GM12891 (cell line): ENCODE measurements at regions not wholly inside any gene's neighbourhood (a gene's known extent, or its start where the extent isn't known, plus 50 kb on each side); places are given as distances from the start of the nearest gene placed in this dataset.
"Not testable (repeated sequence)": the region's sequence is repeated elsewhere in the genome, so short reads cannot be mapped to it uniquely, and the experiment has no call there.

Experiments used
- DNase-seq: peaks from one replicate; pipeline ENCODE4 v3.0.0; 2011; ENCODE audit warnings: low spot score; ENCODE audit not compliant: insufficient read length
- FAIRE-seq: peaks from 2 replicates; lab custom pipeline; 2011; peaks lifted over from hg19 to GRCh38; lab: Jason Lieb, UNC
- PAX5 ChIP-seq: IDR thresholded peaks from 2 replicates; pipeline ENCODE4 v1.6.1; 2011; ENCODE audit warnings: low read length, moderate library complexity, mild to moderate bottlenecking; ENCODE audit not compliant: insufficient read depth, severe bottlenecking
- POLR2A ChIP-seq: IDR thresholded peaks from 2 replicates; pipeline ENCODE4 v1.6.1; 2011; ENCODE audit warnings: low read depth, low read length, control low read depth
- POLR2AphosphoS5 ChIP-seq: IDR thresholded peaks from 2 replicates; pipeline ENCODE4 v1.6.1; 2011; ENCODE audit warnings: low read depth, low read length, control low read depth
- POU2F2 ChIP-seq: IDR thresholded peaks from 2 replicates; pipeline ENCODE4 v1.6.1; 2011; ENCODE audit warnings: low read depth, mild to moderate bottlenecking, control low read depth, low read length, moderate library complexity
- SPI1 ChIP-seq: IDR thresholded peaks from 2 replicates; pipeline ENCODE4 v1.6.1; 2011; ENCODE audit warnings: low read depth, low read length, control low read depth
- TAF1 ChIP-seq: IDR thresholded peaks from 2 replicates; pipeline ENCODE4 v1.6.1; 2011; ENCODE audit warnings: low read depth, low read length, control low read depth

DNA sequence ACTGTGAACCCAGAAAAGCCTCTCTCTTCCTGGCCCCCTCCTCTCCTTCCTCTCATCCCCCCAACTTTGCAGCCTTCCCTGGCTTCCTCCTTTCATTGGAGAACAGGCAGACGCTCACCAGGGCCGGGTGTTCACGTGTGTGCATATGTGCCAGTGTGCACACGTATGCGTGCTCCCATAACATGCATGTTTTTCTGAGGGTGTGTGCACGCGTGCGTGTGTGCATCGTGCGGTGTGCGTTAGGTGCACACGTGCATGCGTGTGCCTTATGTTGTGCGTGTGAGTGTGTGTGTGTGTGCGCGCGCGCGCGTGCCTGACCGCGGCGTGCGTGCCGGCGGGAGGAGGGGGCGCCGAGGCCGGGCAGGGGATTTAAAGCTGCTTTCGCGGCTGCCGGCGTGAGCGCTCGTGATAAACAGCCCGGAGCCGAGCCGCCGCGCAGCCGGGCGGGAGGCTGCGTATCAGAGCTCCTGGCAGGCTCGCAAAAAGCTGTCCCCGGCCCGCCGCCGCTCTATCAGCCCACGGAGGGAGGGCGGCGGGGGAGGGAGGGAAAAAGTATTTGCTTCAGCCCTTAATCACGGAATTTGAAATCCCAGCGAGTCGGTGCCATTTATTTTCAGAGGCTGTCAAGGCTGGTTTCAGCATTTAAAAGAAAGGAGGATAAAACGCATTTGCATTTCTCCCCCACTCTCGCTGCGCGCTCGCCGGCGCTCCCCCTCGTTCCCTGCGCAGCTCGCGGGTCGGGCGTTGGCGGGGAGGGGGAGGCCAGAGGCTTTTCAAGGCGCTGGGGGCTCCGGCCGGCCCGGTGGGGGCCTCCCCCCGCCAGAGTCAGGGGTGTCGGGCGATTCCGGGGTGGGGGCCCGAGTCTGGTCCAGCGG lies 183.9 kb downstream of the C9orf50 start:
- TF ChIP-seq TAF1 (no peak), POU2F2 (no peak), SPI1 (no peak), PAX5 (no peak), POLR2A (no peak), POLR2AphosphoS5 (no peak)
- DNase-seq (no peak), FAIRE-seq (peak; percentile 40)

DNA sequence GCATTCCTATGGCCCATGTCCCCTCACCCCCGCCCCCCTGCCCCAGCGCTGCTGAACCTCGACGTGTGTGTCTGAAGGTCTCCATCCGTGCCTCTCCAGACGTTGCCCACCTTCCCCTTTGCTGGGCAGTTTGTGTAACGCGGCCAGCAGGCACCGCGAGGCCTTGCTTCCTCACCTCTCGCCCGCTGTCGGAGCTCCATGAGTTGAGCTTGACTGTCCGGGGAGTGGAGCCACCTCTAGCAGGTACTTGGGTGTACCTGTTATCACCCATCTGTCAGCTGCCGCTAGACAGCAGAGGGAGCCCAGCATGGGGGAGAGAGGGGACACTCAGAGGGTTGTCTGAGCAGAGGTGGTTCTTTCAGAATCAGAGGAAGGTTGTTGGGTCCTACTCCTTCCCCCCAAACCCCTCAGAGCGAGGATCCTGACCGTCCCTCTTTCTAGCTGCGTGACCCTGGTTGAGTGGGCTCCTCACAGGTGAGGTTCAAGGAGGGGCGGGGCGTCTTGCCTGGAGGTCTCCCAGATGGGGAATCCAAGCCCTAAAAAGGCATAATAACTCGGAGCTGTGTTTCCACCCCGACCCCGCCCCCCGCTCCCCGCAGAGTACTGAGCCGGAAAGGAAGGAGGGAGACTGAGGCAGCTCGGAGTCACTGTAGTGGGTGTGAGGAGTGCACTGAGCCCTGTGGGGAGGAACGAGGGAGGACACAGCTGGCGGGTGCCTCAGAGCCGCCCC lies 184.7 kb downstream of the C9orf50 start:
- no peak for TF ChIP-seq TAF1
- no peak for TF ChIP-seq POU2F2
- no peak for TF ChIP-seq PAX5
- no peak for TF ChIP-seq POLR2A
- no peak for TF ChIP-seq SPI1
- no peak for TF ChIP-seq POLR2AphosphoS5
- no peak for DNase-seq
- FAIRE-seq, result no peak

DNA sequence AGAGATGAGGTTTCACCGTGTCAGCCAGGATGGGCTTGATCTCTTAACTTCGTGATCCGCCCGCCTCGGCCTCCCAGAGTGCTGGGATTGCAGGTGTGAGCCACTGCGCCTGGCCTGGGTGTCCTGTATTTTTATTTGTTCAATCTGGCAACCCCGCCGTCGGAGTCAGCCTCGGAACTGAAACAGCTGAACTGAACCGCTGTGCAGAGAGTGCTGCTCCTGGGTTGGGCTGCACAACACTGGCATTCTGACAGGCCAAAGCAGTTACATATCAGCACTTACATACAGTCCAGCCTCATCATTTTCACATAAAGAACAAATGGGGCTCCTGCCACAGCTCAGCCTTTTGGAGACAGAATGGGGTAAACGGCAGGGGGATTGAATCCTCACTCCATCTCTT lies 185.6 kb downstream of the C9orf50 start:
- no peak for FAIRE-seq
- TF ChIP-seq POLR2AphosphoS5 (no peak), TAF1 (no peak), SPI1 (no peak), POLR2A (no peak), POU2F2 (no peak), PAX5 (no peak)
- DNase-seq, result no peak

DNA sequence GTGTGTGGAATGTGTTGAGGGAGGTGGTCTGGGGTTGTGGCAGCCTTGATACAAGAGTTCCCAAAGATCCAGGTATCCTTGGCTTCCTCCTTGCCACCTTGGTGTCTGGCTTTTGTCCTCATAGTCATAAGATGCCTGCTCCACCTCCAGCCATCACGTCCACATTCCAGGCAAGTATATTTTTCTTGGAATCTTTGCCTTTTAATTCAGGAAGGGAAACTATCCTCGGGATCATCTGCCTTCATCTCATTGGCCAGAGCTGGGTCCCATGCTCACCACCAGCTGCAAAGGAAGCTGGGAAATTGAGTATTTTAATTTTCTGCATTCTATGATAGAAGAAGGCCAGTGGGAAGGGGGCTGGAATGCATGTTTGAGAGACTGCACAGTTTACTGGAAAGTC lies 186.7 kb downstream of the C9orf50 start:
- FAIRE-seq, result no peak
- DNase-seq, result no peak
- TF ChIP-seq POU2F2, result no peak
- no peak for TF ChIP-seq POLR2A
- TF ChIP-seq SPI1, result no peak
- TF ChIP-seq PAX5, result no peak
- no peak for TF ChIP-seq POLR2AphosphoS5
- TF ChIP-seq TAF1, result no peak

DNA sequence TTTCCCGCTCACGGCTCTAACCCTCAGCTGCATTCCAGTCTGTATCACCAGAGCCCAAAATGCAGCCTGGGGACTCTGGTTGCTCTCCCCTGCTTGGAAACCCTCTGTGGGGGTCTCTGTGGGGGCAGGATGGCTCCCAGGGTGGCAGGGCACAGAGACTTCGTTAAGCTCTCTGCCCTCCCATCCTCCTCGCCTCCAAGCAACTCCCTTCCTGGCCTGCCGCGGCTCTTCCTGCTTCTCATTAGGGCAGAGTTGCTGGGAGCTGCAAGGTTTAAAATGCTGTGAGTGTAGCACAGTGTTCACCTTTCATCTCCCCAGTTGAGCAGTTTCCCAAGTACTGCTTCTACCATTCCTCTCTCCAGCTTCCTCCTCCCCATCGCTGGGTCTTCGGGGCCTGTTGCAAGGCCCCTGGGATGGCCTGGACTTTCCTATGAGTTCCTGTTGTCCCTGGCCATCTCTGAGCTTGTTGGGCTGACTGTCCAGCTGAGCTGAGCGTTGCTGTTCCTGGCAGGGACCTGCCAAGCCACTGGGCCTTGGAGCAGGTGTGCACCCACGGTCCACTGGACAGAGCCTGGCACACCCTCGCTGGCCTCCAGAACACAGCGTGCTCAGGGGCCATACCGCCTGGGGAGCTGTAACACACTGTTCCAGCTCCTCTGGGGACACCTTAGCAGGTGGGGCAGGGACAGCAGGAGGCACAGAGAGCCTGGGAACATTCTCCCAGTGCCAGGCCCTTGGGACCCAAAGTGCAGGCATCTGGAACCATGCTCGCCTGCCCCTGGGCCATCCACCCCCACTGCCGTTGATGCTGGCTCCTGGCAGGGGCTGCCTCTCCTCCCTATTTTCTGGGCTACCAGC lies 188.4 kb downstream of the C9orf50 start:
- DNase-seq, result no peak
- TF ChIP-seq POLR2AphosphoS5 (no peak), POU2F2 (no peak), PAX5 (no peak), TAF1 (no peak), POLR2A (no peak), SPI1 (no peak)
- FAIRE-seq, result no peak

DNA sequence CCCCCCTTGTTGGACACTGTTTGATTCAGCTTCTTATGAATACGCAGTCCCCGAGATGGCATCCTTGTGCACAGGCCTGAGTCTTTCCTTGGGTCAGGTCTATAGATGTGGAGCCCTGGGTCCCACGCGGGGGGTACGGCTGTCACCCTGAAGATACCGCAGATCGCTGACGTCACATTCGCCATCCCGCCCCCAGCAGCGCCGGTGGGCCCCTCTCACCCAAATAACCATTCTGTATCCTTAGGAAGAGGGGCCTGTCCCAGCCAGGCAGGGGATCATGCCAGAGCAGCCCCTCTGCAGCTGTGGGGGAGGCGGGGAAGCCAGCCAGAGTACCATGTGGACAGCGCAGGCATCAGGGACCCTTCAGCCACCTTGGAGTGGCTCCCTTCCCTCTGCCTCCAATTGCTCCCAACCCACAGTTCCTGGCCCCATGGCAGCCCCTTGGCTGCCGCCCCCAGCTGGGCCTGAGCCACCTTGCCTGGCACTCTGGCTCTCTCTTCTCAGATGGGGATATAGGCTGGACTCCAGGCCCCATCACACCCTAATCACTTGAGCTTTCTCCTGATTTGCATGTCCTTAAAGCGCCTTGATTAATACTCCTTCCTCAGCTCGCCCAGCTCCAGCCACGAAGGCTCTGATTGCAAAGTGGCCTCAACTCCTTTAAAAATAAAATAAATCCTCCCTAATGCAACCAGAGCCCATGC lies 189.8 kb downstream of the C9orf50 start:
- TF ChIP-seq PAX5, result no peak
- TF ChIP-seq POU2F2, result no peak
- no peak for TF ChIP-seq TAF1
- no peak for TF ChIP-seq POLR2A
- no peak for TF ChIP-seq SPI1
- no peak for TF ChIP-seq POLR2AphosphoS5
- FAIRE-seq, result no peak
- no peak for DNase-seq

DNA sequence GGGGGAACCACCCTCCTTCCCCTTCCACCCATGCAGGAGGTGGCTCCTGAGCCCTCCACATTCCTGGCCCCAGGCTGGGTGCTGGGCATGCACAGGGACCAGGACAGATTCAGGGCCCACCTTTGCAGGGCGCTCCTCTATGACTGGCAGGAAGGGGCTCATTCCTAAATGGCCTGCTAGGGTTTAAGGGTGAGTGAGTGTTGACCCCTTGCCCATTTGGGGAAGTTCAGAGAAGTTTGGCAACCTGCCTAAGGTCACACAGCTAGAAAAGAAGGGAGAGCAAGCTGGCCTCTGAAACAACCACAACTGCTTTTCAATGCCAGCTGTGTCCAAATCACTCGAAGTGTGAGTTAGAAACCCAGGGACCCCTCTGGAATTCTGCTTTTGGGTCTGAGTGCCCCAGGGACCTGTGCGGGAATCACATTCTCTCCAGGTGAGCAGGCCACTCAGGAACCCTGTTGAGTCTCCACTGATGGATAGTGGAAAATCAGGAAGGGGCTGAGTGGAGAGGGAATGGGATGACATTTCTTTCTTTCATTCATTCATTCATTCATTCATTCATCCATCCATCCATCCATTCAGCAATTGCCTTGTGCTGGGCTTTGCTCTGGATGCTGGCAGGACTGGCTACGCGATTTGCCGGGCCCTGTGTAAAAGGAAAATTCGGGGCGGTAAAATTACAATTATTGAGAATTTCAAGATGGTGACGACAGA lies 191.9 kb downstream of the C9orf50 start:
- no peak for DNase-seq
- FAIRE-seq, result no peak
- TF ChIP-seq PAX5, result no peak
- no peak for TF ChIP-seq POLR2A
- TF ChIP-seq POU2F2, result no peak
- TF ChIP-seq POLR2AphosphoS5, result no peak
- TF ChIP-seq TAF1, result no peak
- no peak for TF ChIP-seq SPI1

DNA sequence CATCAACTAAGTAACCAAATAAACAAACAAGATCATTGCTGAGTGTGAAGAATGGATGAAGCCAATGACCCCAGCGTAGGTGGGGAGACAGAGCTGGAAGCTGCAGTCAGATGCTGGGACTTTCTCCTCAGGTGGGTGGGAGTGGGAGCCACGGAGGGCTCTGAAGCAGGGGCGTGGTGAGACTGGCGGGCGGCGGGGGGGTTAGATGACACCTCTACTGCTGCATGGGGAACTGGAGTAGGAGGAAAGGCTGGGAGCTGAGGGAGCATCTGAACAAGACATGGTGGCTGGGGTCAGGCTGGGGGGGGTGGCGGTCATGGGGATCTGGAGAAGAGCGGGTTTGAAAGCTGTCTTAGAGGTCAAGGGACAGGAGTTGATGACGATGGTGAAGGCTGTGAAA lies 193.8 kb downstream of the C9orf50 start:
- no peak for DNase-seq
- FAIRE-seq, result no peak
- TF ChIP-seq TAF1 (no peak), PAX5 (no peak), POLR2A (no peak), POU2F2 (no peak), SPI1 (no peak), POLR2AphosphoS5 (no peak)

DNA sequence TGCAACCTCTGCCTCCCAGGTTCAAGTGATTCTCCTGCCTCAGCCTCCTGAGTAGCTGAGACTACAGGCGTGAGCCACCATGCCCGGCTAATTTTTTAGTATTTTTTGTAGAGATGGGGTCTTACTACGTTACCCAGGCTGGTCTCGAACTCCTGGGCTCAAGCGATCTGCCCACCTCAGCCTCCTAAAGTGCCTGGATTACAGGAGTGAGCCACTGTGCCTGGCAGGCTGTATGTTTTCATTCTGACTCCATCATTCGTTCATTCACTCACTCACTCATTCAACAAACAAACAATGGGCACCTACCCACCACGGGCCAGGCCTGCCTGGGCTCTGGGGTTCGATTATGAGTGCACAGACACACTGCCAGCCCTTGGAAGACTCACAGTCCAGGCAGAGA lies 197.1 kb downstream of the C9orf50 start:
- DNase-seq, FAIRE-seq: not testable (repeated sequence)
